GM21447 (cell line): ENCODE measurements at regions not wholly inside any gene's neighbourhood (a gene's known extent, or its start where the extent isn't known, plus 50 kb on each side); places are given as distances from the start of the nearest gene placed in this dataset.
"Not testable (repeated sequence)": the region's sequence is repeated elsewhere in the genome, so short reads cannot be mapped to it uniquely, and the experiment has no call there.

Experiments used
- ATAC-seq: cut with Tn5 transposase; IDR thresholded peaks from one replicate; pipeline ENCODE4 v1.9.1; 2021; ENCODE audit not compliant: unreplicated experiment

GRCh38 chrX:74085642-74086236 is 218.2 kb upstream of the ZCCHC13 start:
- no peak for ATAC-seq

GRCh38 chrX:74080165-74080564 is 223.8 kb upstream of the ZCCHC13 start:
- no peak for ATAC-seq

GRCh38 chrX:74065831-74066390 is 213.4 kb upstream of the XIST start:
- ATAC-seq, result no peak

GRCh38 chrX:74063426-74064155 is 211.1 kb upstream of the XIST start:
- ATAC-seq, result no peak

- ATAC-seq, result no peak
These were observed 209.4 kb upstream of the XIST start for GRCh38 chrX:74061879-74062278.

GRCh38 chrX:74049126-74049525 is 196.6 kb upstream of the XIST start:
- ATAC-seq, result no peak

- ATAC-seq, result not testable (repeated sequence)
These were observed 181.6 kb upstream of the XIST start for GRCh38 chrX:74034066-74034465.

GRCh38 chrX:74031527-74031926 is 179.0 kb upstream of the XIST start:
- not testable (repeated sequence) for ATAC-seq

GRCh38 chrX:74030766-74031165 is 178.3 kb upstream of the XIST start:
- ATAC-seq, result not testable (repeated sequence)

GRCh38 chrX:74025145-74025544 is 172.6 kb upstream of the XIST start:
- not testable (repeated sequence) for ATAC-seq

- no peak for ATAC-seq
These were observed 170.7 kb upstream of the XIST start for GRCh38 chrX:74023203-74023602.

- ATAC-seq, result no peak
These were observed 165.7 kb upstream of the XIST start for GRCh38 chrX:74018253-74018652.

- ATAC-seq, result peak; percentile 82
These were observed 163.0 kb upstream of the XIST start for GRCh38 chrX:74015379-74016019.

- no peak for ATAC-seq
These were observed 156.5 kb upstream of the XIST start for GRCh38 chrX:74009041-74009440.

- ATAC-seq, result no peak
These were observed 139.5 kb upstream of the XIST start for GRCh38 chrX:73992019-73992418.

GRCh38 chrX:73987166-73987565 is 134.7 kb upstream of the XIST start:
- ATAC-seq, result no peak

GRCh38 chrX:73979551-73980131 is 127.1 kb upstream of the XIST start:
- no peak for ATAC-seq

GRCh38 chrX:73977542-73978169 is 125.1 kb upstream of the XIST start:
- ATAC-seq, result no peak

GRCh38 chrX:73967461-73967860 is 114.9 kb upstream of the XIST start:
- not testable (repeated sequence) for ATAC-seq

GRCh38 chrX:73965833-73966232 is 113.3 kb upstream of the XIST start:
- no peak for ATAC-seq

- ATAC-seq, result no peak
These were observed 112.1 kb upstream of the XIST start for GRCh38 chrX:73964579-73964978.
